ENCODE measurements at regions not wholly inside any gene's neighbourhood (a gene's known extent, or its start where the extent isn't known, plus 50 kb on each side); places are given as distances from the start of the nearest gene placed in this dataset.

DNA sequence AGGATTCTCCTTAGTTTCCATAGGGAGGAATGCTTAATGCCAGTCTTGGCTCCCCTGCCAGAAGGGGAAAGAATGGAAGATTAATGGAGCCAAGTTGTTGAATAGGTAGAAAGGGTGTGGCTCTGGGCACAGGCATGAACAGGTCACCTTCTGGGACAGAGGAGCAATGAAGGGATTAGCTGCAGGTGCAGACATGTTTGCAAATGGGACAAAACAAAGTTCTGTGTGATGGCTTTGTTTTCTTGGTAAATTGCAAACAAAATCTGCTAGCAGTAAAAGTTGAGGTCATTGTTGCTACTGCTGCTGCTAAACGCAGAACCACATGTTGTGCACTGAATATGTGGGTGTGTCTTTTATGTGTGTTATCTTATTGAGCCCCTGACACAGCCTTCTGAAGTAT, 93.3 kb downstream of the PERP start:
- TF ChIP-seq, protein P1, sequence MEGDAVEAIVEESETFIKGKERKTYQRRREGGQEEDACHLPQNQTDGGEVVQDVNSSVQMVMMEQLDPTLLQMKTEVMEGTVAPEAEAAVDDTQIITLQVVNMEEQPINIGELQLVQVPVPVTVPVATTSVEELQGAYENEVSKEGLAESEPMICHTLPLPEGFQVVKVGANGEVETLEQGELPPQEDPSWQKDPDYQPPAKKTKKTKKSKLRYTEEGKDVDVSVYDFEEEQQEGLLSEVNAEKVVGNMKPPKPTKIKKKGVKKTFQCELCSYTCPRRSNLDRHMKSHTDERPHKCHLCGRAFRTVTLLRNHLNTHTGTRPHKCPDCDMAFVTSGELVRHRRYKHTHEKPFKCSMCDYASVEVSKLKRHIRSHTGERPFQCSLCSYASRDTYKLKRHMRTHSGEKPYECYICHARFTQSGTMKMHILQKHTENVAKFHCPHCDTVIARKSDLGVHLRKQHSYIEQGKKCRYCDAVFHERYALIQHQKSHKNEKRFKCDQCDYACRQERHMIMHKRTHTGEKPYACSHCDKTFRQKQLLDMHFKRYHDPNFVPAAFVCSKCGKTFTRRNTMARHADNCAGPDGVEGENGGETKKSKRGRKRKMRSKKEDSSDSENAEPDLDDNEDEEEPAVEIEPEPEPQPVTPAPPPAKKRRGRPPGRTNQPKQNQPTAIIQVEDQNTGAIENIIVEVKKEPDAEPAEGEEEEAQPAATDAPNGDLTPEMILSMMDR (conservative IDR thresholded peaks at IDR 0.05; ENCODE audit: low read depth in 2 of 2): no peak
- TF ChIP-seq EZH2phosphoT487 (IDR thresholded peaks at IDR 0.05; ENCODE audit: unreplicated experiment) (no peak), POLR2AphosphoS5 (IDR thresholded peaks at IDR 0.05; ENCODE audit: low read depth) (no peak), EZH2 (IDR thresholded peaks at IDR 0.05; ENCODE audit: low read depth, unreplicated experiment) (no peak), JUNB (IDR thresholded peaks at IDR 0.05; ENCODE audit: unreplicated experiment) (no peak), STAT1 (IDR thresholded peaks at IDR 0.05; ENCODE audit: unreplicated experiment) (no peak), CREB1 (CRISPR knock-in tag; IDR thresholded peaks at IDR 0.05; ENCODE audit: low read depth) (no peak), ZNF114 (CRISPR knock-in tag; IDR thresholded peaks at IDR 0.05) (no peak)
- TF ChIP-seq, protein P2, sequence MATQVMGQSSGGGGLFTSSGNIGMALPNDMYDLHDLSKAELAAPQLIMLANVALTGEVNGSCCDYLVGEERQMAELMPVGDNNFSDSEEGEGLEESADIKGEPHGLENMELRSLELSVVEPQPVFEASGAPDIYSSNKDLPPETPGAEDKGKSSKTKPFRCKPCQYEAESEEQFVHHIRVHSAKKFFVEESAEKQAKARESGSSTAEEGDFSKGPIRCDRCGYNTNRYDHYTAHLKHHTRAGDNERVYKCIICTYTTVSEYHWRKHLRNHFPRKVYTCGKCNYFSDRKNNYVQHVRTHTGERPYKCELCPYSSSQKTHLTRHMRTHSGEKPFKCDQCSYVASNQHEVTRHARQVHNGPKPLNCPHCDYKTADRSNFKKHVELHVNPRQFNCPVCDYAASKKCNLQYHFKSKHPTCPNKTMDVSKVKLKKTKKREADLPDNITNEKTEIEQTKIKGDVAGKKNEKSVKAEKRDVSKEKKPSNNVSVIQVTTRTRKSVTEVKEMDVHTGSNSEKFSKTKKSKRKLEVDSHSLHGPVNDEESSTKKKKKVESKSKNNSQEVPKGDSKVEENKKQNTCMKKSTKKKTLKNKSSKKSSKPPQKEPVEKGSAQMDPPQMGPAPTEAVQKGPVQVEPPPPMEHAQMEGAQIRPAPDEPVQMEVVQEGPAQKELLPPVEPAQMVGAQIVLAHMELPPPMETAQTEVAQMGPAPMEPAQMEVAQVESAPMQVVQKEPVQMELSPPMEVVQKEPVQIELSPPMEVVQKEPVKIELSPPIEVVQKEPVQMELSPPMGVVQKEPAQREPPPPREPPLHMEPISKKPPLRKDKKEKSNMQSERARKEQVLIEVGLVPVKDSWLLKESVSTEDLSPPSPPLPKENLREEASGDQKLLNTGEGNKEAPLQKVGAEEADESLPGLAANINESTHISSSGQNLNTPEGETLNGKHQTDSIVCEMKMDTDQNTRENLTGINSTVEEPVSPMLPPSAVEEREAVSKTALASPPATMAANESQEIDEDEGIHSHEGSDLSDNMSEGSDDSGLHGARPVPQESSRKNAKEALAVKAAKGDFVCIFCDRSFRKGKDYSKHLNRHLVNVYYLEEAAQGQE (IDR thresholded peaks at IDR 0.05; ENCODE audit: unreplicated experiment): no peak
- TF ChIP-seq, protein P3, sequence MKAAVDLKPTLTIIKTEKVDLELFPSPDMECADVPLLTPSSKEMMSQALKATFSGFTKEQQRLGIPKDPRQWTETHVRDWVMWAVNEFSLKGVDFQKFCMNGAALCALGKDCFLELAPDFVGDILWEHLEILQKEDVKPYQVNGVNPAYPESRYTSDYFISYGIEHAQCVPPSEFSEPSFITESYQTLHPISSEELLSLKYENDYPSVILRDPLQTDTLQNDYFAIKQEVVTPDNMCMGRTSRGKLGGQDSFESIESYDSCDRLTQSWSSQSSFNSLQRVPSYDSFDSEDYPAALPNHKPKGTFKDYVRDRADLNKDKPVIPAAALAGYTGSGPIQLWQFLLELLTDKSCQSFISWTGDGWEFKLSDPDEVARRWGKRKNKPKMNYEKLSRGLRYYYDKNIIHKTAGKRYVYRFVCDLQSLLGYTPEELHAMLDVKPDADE (IDR thresholded peaks at IDR 0.05): no peak
